ENCODE measurements at regions not wholly inside any gene's neighbourhood (a gene's known extent, or its start where the extent isn't known, plus 50 kb on each side); places are given as distances from the start of the nearest gene placed in this dataset.

GRCh38 chr7:50208378-50208982 is 96.0 kb upstream of the IKZF1 start:
- peak; percentile 25 for DNase-seq

- DNase-seq, result no peak
Observed at GRCh38 chr7:50207686-50208255, 96.7 kb upstream of the IKZF1 start.

GRCh38 chr7:50207251-50207564 is 97.3 kb upstream of the IKZF1 start:
- no peak for DNase-seq

GRCh38 chr7:50206453-50207250 is 97.9 kb upstream of the IKZF1 start:
- DNase-seq, result peak; percentile 68

- DNase-seq, result no peak
Observed at GRCh38 chr7:50205011-50205410, 99.5 kb upstream of the IKZF1 start.

GRCh38 chr7:50204581-50204980 is 99.9 kb upstream of the IKZF1 start:
- DNase-seq, result no peak

GRCh38 chr7:50203521-50203920 is 101.0 kb upstream of the IKZF1 start:
- DNase-seq, result no peak

- DNase-seq, result no peak
Observed at GRCh38 chr7:50202052-50202555, 102.4 kb upstream of the IKZF1 start.

- DNase-seq, result no peak
Observed at GRCh38 chr7:50199824-50200223, 104.7 kb upstream of the IKZF1 start.

GRCh38 chr7:50197549-50197948 is 104.5 kb upstream of the ZPBP start:
- DNase-seq, result peak; percentile 79

- no peak for DNase-seq
Observed at GRCh38 chr7:50196719-50197118, 103.7 kb upstream of the ZPBP start.

- DNase-seq, result no peak
Observed at GRCh38 chr7:50190776-50191175, 97.7 kb upstream of the ZPBP start.

GRCh38 chr7:50189371-50189770 is 96.3 kb upstream of the ZPBP start:
- no peak for DNase-seq

GRCh38 chr7:50185951-50186682 is 93.1 kb upstream of the ZPBP start:
- no peak for DNase-seq

GRCh38 chr7:50185208-50185607 is 92.2 kb upstream of the ZPBP start:
- no peak for DNase-seq

- DNase-seq, result no peak
Observed at GRCh38 chr7:50184271-50184990, 91.4 kb upstream of the ZPBP start.

GRCh38 chr7:50182759-50183158 is 89.7 kb upstream of the ZPBP start:
- DNase-seq, result no peak

GRCh38 chr7:50181081-50181480 is 88.0 kb upstream of the ZPBP start:
- DNase-seq, result no peak

- no peak for DNase-seq
Observed at GRCh38 chr7:50178166-50178565, 85.1 kb upstream of the ZPBP start.

- DNase-seq, result no peak
Observed at GRCh38 chr7:50174948-50175347, 81.9 kb upstream of the ZPBP start.

- no peak for DNase-seq
Observed at GRCh38 chr7:50166997-50167965, 74.2 kb upstream of the ZPBP start.
